MM.1S (cell line): ENCODE measurements at regions not wholly inside any gene's neighbourhood (a gene's known extent, or its start where the extent isn't known, plus 50 kb on each side); places are given as distances from the start of the nearest gene placed in this dataset.

Experiments
- DNase-seq: peaks from one replicate; pipeline ENCODE4 v3.0.0-alpha.2; 2015
- H2AFZ ChIP-seq: fragments of 300-600 bp; sonication (generic); 2 replicates; pipeline ENCODE4 v1.6.0; 2016; ENCODE audit warnings: antibody characterized with exemption, low read length
- H3F3A ChIP-seq: fragments of 300-600 bp; sonication (generic); 2 replicates; pipeline ENCODE4 v1.6.1; 2016; ENCODE audit warnings: mild to moderate bottlenecking, antibody characterized with exemption, low read length, moderate library complexity, mixed read lengths; ENCODE audit not compliant: insufficient read depth
- H3K27ac ChIP-seq: fragments of 300-600 bp; sonication (generic); 2 replicates; pipeline ENCODE4 v1.5.1; 2016; ENCODE audit warnings: mild to moderate bottlenecking, low read length
- H3K27me3 ChIP-seq: fragments of 300-600 bp; sonication (generic); replicated peaks from 2 replicates; pipeline ENCODE4 v1.6.0; 2016; ENCODE audit warnings: low read length; ENCODE audit not compliant: insufficient read depth
- H3K36me3 ChIP-seq: fragments of 300-600 bp; sonication (generic); replicated peaks from 2 replicates; pipeline ENCODE4 v1.6.1; 2016; ENCODE audit warnings: mild to moderate bottlenecking, low read length, mixed read lengths; ENCODE audit not compliant: insufficient read depth
- H3K4me1 ChIP-seq: fragments of 300-600 bp; sonication (generic); 2 replicates; pipeline ENCODE4 v1.6.1; 2016; ENCODE audit warnings: low read length, mixed read lengths
- H3K4me2 ChIP-seq: fragments of 300-600 bp; sonication (generic); 2 replicates; pipeline ENCODE4 v1.6.0; 2016; ENCODE audit warnings: low read depth, low read length
- H3K4me3 ChIP-seq: fragments of 300-600 bp; sonication (generic); 2 replicates; pipeline ENCODE4 v1.5.1; 2016; ENCODE audit warnings: low read length, mixed read lengths
- H3K79me2 ChIP-seq: fragments of 300-600 bp; sonication (generic); 2 replicates; pipeline ENCODE4 v1.6.1; 2016; ENCODE audit warnings: mixed run types, low read length, mixed read lengths
- H3K9ac ChIP-seq: fragments of 300-600 bp; sonication (generic); 2 replicates; pipeline ENCODE4 v1.6.1; 2016; ENCODE audit warnings: low read length, mixed read lengths
- H3K9me2 ChIP-seq: fragments of 300-600 bp; sonication (generic); replicated peaks from 2 replicates; pipeline ENCODE4 v1.6.1; 2016; ENCODE audit warnings: mild to moderate bottlenecking, low read length, mixed read lengths; ENCODE audit not compliant: insufficient read depth
- H3K9me3 ChIP-seq: fragments of 300-600 bp; sonication (generic); replicated peaks from 2 replicates; pipeline ENCODE4 v1.6.1; 2016; ENCODE audit warnings: mild to moderate bottlenecking, low read length, mixed read lengths; ENCODE audit not compliant: insufficient read depth
- H4K20me1 ChIP-seq: fragments of 300-600 bp; sonication (generic); 2 replicates; pipeline ENCODE4 v1.6.1; 2016; ENCODE audit warnings: mild to moderate bottlenecking, low read length, moderate library complexity, mixed read lengths; ENCODE audit not compliant: insufficient read depth
- CTCF ChIP-seq: fragments of 300-600 bp; sonication (generic); IDR thresholded peaks from 2 replicates; pipeline ENCODE4 v1.5.1; 2016; ENCODE audit warnings: antibody characterized with exemption, low read length, mixed read lengths
- EZH2 ChIP-seq: fragments of 300-600 bp; sonication (generic); optimal IDR thresholded peaks from 2 replicates; pipeline ENCODE3; 2017; ENCODE audit warnings: low read depth, mild to moderate bottlenecking, antibody characterized with exemption, low read length, mixed read lengths
- EZH2phosphoT487 ChIP-seq: fragments of 300-600 bp; sonication (generic); IDR thresholded peaks from 2 replicates; pipeline ENCODE4 v1.6.1; 2018; ENCODE audit warnings: antibody characterized with exemption, low read length

GRCh38 chr1:56438901-56439551 lies 140.3 kb downstream of the PLPP3 start:
- H3K4me2 ChIP-seq = no peak overlapping the region
- no peaks in the 10 kb centered on the region for H3K36me3 ChIP-seq
- DNase-seq = no peak
- TF ChIP-seq EZH2phosphoT487 = no peak
- no peak for TF ChIP-seq EZH2
- TF ChIP-seq CTCF = no peak
- no peaks in the 10 kb centered on the region for H3K27me3 ChIP-seq
- H2AFZ ChIP-seq = no peak overlapping the region
- H3K9ac ChIP-seq = no peak overlapping the region
- H3K9me2 ChIP-seq = no peaks in the 10 kb centered on the region
- no peak overlapping the region for H3K27ac ChIP-seq
- no peaks in the 10 kb centered on the region for H3K4me1 ChIP-seq
- H3F3A ChIP-seq = no peaks in the 10 kb centered on the region
- no peaks in the 10 kb centered on the region for H3K9me3 ChIP-seq
- H4K20me1 ChIP-seq = no peaks in the 10 kb centered on the region
- H3K4me3 ChIP-seq = no peak overlapping the region
- H3K79me2 ChIP-seq = no peaks in the 10 kb centered on the region

GRCh38 chr1:56437959-56438358 lies 141.4 kb downstream of the PLPP3 start:
- no peak for DNase-seq
- H2AFZ ChIP-seq = no peak overlapping the region
- H4K20me1 ChIP-seq = no peaks in the 10 kb centered on the region
- no peak overlapping the region for H3K27ac ChIP-seq
- H3K36me3 ChIP-seq = no peaks in the 10 kb centered on the region
- H3K79me2 ChIP-seq = no peaks in the 10 kb centered on the region
- H3K4me2 ChIP-seq = no peak overlapping the region
- H3F3A ChIP-seq = no peaks in the 10 kb centered on the region
- TF ChIP-seq CTCF (no peak), EZH2 (no peak), EZH2phosphoT487 (no peak)
- no peak overlapping the region for H3K4me3 ChIP-seq
- no peaks in the 10 kb centered on the region for H3K9me3 ChIP-seq
- H3K9ac ChIP-seq = no peak overlapping the region
- no peaks in the 10 kb centered on the region for H3K27me3 ChIP-seq
- no peaks in the 10 kb centered on the region for H3K4me1 ChIP-seq
- H3K9me2 ChIP-seq = no peaks in the 10 kb centered on the region

DNA sequence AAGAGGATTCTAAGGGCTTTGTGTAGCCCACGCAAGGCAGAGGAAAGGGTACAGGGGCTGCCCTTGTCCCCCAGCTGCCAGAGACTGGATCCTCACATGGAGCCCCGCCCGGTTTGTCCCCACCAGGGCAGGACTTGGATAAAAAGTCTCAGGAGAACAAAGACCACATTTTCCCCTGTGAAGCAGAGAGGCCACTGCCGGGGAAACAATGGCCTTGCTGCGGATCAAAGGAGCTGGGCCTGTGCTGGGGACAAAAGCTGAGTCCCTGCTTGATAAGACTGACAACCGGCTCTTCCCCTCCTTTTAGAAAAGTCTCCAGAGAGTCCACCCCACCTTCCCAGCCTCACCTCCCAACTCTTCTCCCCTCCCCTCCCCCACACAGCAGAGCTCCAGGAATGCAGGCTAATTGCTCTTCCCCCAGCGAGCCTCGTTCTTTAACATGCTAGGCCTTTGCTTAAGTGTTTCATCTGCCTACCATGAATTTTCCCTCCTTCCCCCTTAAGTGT lies 142.4 kb downstream of the PLPP3 start:
- Histone ChIP-seq H3K36me3 (no peaks in the 10 kb centered on the region), H3K27me3 (no peaks in the 10 kb centered on the region), H4K20me1 (no peaks in the 10 kb centered on the region), H3K79me2 (no peaks in the 10 kb centered on the region), H3F3A (no peaks in the 10 kb centered on the region), H3K4me1 (no peaks in the 10 kb centered on the region), H3K4me3 (no peak overlapping the region), H2AFZ (no peak overlapping the region), H3K9me3 (no peaks in the 10 kb centered on the region), H3K9ac (no peak overlapping the region), H3K9me2 (no peaks in the 10 kb centered on the region), H3K27ac (no peak overlapping the region), H3K4me2 (no peak overlapping the region)
- TF ChIP-seq EZH2phosphoT487 (no peak), EZH2 (no peak), CTCF (no peak)
- DNase-seq = no peak
